OCI-LY1 (cell line): ENCODE measurements at regions not wholly inside any gene's neighbourhood (a gene's known extent, or its start where the extent isn't known, plus 50 kb on each side); places are given as distances from the start of the nearest gene placed in this dataset.

Experiments used
- H2AFZ ChIP-seq: fragments of 200-600 bp; sonication (generic), shearing (Covaris generic); 2 replicates; pipeline ENCODE4 v1.6.0; 2014; ENCODE audit warnings: antibody characterized with exemption, mild to moderate bottlenecking, low read length
- H3F3A ChIP-seq: fragments of 200-600 bp; sonication (generic), shearing (Covaris generic); 2 replicates; pipeline ENCODE4 v1.6.0; 2014; ENCODE audit warnings: mild to moderate bottlenecking, antibody characterized with exemption, low read length, moderate library complexity; ENCODE audit not compliant: insufficient read depth
- H3K27ac ChIP-seq: fragments of 200-600 bp; sonication (generic); 2 replicates; pipeline ENCODE4 v1.5.1; 2014; ENCODE audit warnings: low read length, mixed run types, mild to moderate bottlenecking, low read depth; ENCODE audit not compliant: poor library complexity, severe bottlenecking
- H3K27me3 ChIP-seq: fragments of 200-600 bp; sonication (generic); 2 replicates; pipeline ENCODE4 v1.6.0; 2014; ENCODE audit warnings: antibody characterized with exemption, mild to moderate bottlenecking, low read length, moderate library complexity; ENCODE audit not compliant: insufficient read depth
- H3K36me3 ChIP-seq: fragments of 200-600 bp; sonication (generic); 2 replicates; pipeline ENCODE4 v1.6.1; 2014; ENCODE audit warnings: mild to moderate bottlenecking, antibody characterized with exemption, low read length, moderate library complexity, mixed read lengths; ENCODE audit not compliant: insufficient read depth
- H3K4me1 ChIP-seq: fragments of 200-600 bp; sonication (generic); 2 replicates; pipeline ENCODE4 v1.5.1; 2014; ENCODE audit warnings: mild to moderate bottlenecking, low read length, moderate library complexity; ENCODE audit not compliant: insufficient read depth, severe bottlenecking
- H3K4me2 ChIP-seq: fragments of 200-600 bp; sonication (generic), shearing (Covaris generic); 2 replicates; pipeline ENCODE4 v1.6.1; 2014; ENCODE audit warnings: low read length
- H3K4me3 ChIP-seq: fragments of 200-600 bp; sonication (generic); 2 replicates; pipeline ENCODE4 v1.5.1; 2014; ENCODE audit warnings: low read length, low read depth, mild to moderate bottlenecking, mixed read lengths; ENCODE audit not compliant: poor library complexity, severe bottlenecking
- H3K79me2 ChIP-seq: fragments of 200-600 bp; shearing (Covaris generic); 2 replicates; pipeline ENCODE4 v1.6.1; 2016; ENCODE audit warnings: mixed run types, low read length, mixed read lengths; ENCODE audit not compliant: insufficient read depth
- H3K9ac ChIP-seq: fragments of 200-600 bp; sonication (generic), shearing (Covaris generic); 2 replicates; pipeline ENCODE4 v1.6.1; 2014; ENCODE audit warnings: mild to moderate bottlenecking, low read length, mixed read lengths
- H3K9me2 ChIP-seq: fragments of 200-600 bp; sonication (generic), shearing (Covaris generic); 2 replicates; pipeline ENCODE4 v1.6.1; 2014; ENCODE audit warnings: low read depth, mild to moderate bottlenecking, low read length, mixed read lengths
- H3K9me3 ChIP-seq: fragments of 200-600 bp; shearing (Covaris generic); 2 replicates; pipeline ENCODE4 v1.6.1; 2014; ENCODE audit warnings: low read length, mixed read lengths
- H4K20me1 ChIP-seq: fragments of 200-600 bp; sonication (generic), shearing (Covaris generic); 2 replicates; pipeline ENCODE4 v1.6.0; 2016; ENCODE audit warnings: mild to moderate bottlenecking, low read length; ENCODE audit not compliant: insufficient read depth
- CTCF ChIP-seq: fragments of 200-600 bp; sonication (generic), shearing (Covaris generic); IDR thresholded peaks from 2 replicates; pipeline ENCODE4 v1.5.1; 2017; ENCODE audit warnings: mild to moderate bottlenecking, antibody characterized with exemption, low read length, moderate library complexity, mixed read lengths
- EZH2 ChIP-seq: fragments of 200-600 bp; sonication (generic), shearing (Covaris generic); IDR thresholded peaks from 2 replicates; pipeline ENCODE4 v1.8.0; 2017; ENCODE audit warnings: borderline replicate concordance, mixed run types, mild to moderate bottlenecking, antibody characterized with exemption, low read length, moderate library complexity, mixed read lengths

GRCh38 chr6:43865086-43865485, 95.1 kb downstream of the VEGFA start:
- Histone ChIP-seq H3K27ac (no peak overlapping the region), H4K20me1 (no peaks in the 10 kb centered on the region), H3K79me2 (no peaks in the 10 kb centered on the region), H3K9ac (no peak overlapping the region), H3K27me3 (peaks cover 6% of the 10 kb centered on the region; the same call in 1 of the 2 replicates), H3K9me2 (no peaks in the 10 kb centered on the region), H3F3A (no peaks in the 10 kb centered on the region), H3K4me2 (no peak overlapping the region), H3K4me1 (no peaks in the 10 kb centered on the region), H3K9me3 (no peaks in the 10 kb centered on the region), H3K4me3 (no peak overlapping the region), H3K36me3 (no peaks in the 10 kb centered on the region), H2AFZ (no peak overlapping the region)
- TF ChIP-seq CTCF: no peak
- TF ChIP-seq EZH2: no peak

GRCh38 chr6:43862925-43863324, 92.9 kb downstream of the VEGFA start:
- no peak overlapping the region for H3K4me2 ChIP-seq
- H2AFZ ChIP-seq: no peak overlapping the region
- no peaks in the 10 kb centered on the region for H3K36me3 ChIP-seq

GRCh38 chr6:43861212-43861894, 91.3 kb downstream of the VEGFA start:
- Histone ChIP-seq H3K27ac (no peak overlapping the region), H3K9me3 (no peaks in the 10 kb centered on the region), H3K4me2 (no peak overlapping the region), H3F3A (no peaks in the 10 kb centered on the region), H3K27me3 (no peaks in the 10 kb centered on the region), H3K36me3 (no peaks in the 10 kb centered on the region), H3K9ac (no peak overlapping the region), H3K9me2 (no peaks in the 10 kb centered on the region), H2AFZ (no peak overlapping the region), H3K4me1 (no peaks in the 10 kb centered on the region), H3K4me3 (no peak overlapping the region), H3K79me2 (no peaks in the 10 kb centered on the region), H4K20me1 (no peaks in the 10 kb centered on the region)
- TF ChIP-seq EZH2 (no peak), CTCF (no peak)

More at GRCh38 chr6:43862925-43863324, 92.9 kb downstream of the VEGFA start:
- H3K4me1 ChIP-seq: no peaks in the 10 kb centered on the region
- no peaks in the 10 kb centered on the region for H3K9me3 ChIP-seq
- no peaks in the 10 kb centered on the region; the same call in 1 of the 2 replicates for H3K27me3 ChIP-seq
- no peak for TF ChIP-seq CTCF
- TF ChIP-seq EZH2: no peak
- H3K4me3 ChIP-seq: no peak overlapping the region
- H3K9ac ChIP-seq: no peak overlapping the region
- no peak overlapping the region for H3K27ac ChIP-seq
- no peaks in the 10 kb centered on the region for H3F3A ChIP-seq
- no peaks in the 10 kb centered on the region for H3K79me2 ChIP-seq
- no peaks in the 10 kb centered on the region for H4K20me1 ChIP-seq
- H3K9me2 ChIP-seq: no peaks in the 10 kb centered on the region
